WERI-Rb-1 (cell line): ENCODE measurements at regions not wholly inside any gene's neighbourhood (a gene's known extent, or its start where the extent isn't known, plus 50 kb on each side); places are given as distances from the start of the nearest gene placed in this dataset.

Source experiments
- DNase-seq: peaks from one replicate; pipeline ENCODE4 v3.0.0-alpha.2; 2020
- H3K27ac ChIP-seq: fragments of 250-450 bp; sonication (Bioruptor Pico); 2 replicates; pipeline ENCODE4 v1.5.1; 2020; ENCODE audit warnings: mild to moderate bottlenecking, moderate library complexity
- H3K27me3 ChIP-seq: fragments of 250-450 bp; sonication (Bioruptor Pico); 2 replicates; pipeline ENCODE4 v1.5.1; 2021; ENCODE audit warnings: mild to moderate bottlenecking, low read depth, moderate library complexity; ENCODE audit not compliant: insufficient read depth, severe bottlenecking
- H3K36me3 ChIP-seq: fragments of 250-450 bp; sonication (Bioruptor Pico); 2 replicates; pipeline ENCODE4 v1.5.1; 2020; ENCODE audit warnings: mild to moderate bottlenecking, moderate library complexity
- H3K4me3 ChIP-seq: 2 replicates; pipeline ENCODE4 v1.5.1; 2011; ENCODE audit warnings: low read depth, mild to moderate bottlenecking, control low read depth, low read length
- H3K9me3 ChIP-seq: fragments of 250-450 bp; sonication (Bioruptor Pico); 2 replicates; pipeline ENCODE4 v1.5.1; 2021; ENCODE audit warnings: mild to moderate bottlenecking, moderate library complexity; ENCODE audit not compliant: severe bottlenecking
- CTCF ChIP-seq: IDR thresholded peaks from 2 replicates; pipeline ENCODE4 v1.5.1; 2011; ENCODE audit warnings: low read depth, mild to moderate bottlenecking, control low read depth, inconsistent platforms, low read length

DNA sequence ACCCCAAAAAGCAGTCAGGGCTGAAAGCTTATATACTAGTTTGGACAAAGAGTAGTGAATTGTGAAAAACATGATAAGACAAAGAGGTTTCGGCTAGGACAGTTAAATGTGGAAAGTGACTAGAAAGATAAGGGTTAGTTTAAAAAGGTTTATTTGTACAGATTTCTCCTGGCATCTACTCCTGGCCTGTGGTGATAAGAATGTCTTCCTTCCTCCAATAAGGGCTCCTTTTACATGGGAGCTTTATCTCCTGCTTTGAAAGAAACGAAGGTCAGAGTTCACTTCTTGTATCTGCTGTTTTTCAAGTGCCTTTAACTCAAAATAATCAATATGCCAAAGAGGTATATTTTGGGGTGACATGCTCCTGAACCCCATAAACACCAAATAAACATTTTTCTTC, 776.1 kb upstream of the COX7C start:
- H3K36me3 ChIP-seq: no peaks in the 10 kb centered on the region
- no peak overlapping the region for H3K4me3 ChIP-seq
- H3K27me3 ChIP-seq: no peaks in the 10 kb centered on the region
- no peak for DNase-seq
- TF ChIP-seq CTCF: no peak
- H3K27ac ChIP-seq: no peak overlapping the region
- H3K9me3 ChIP-seq: no peaks in the 10 kb centered on the region

DNA sequence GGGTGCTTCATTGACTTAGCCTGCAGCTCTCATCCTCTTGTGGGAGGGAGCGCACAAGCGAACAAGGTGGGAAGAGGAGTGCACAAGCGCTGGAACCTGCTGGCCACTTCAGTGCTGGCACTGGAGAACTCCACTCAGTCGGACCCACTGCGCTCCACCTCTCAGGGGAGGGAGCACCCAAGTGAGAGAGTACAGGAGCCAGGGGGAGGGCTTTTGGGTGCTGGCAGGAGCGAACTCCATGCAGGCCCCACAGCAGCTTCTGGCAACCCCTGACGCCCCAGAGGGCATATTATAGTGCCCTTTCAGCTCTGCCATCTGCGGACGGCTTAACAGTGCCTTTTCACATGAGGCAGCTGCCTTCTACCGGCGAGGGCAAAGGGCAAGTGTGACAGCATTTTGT, 774.2 kb upstream of the COX7C start:
- Histone ChIP-seq H3K4me3 (no peak overlapping the region), H3K27ac (no peak overlapping the region), H3K36me3 (no peaks in the 10 kb centered on the region), H3K9me3 (no peaks in the 10 kb centered on the region), H3K27me3 (no peaks in the 10 kb centered on the region)
- no peak for TF ChIP-seq CTCF
- no peak for DNase-seq

- H3K36me3 ChIP-seq: no peaks in the 10 kb centered on the region
- no peak for DNase-seq
- H3K9me3 ChIP-seq: no peaks in the 10 kb centered on the region
- TF ChIP-seq CTCF: no peak
- H3K27ac ChIP-seq: no peak overlapping the region
- no peaks in the 10 kb centered on the region for H3K27me3 ChIP-seq
- H3K4me3 ChIP-seq: no peak overlapping the region
These were observed 768.3 kb upstream of the COX7C start for GRCh38 chr5:85849411-85849810.

GRCh38 chr5:85865296-85865695, 752.4 kb upstream of the COX7C start:
- H3K9me3 ChIP-seq: no peaks in the 10 kb centered on the region
- no peaks in the 10 kb centered on the region for H3K36me3 ChIP-seq
- no peaks in the 10 kb centered on the region for H3K27me3 ChIP-seq
- no peak for DNase-seq
- H3K27ac ChIP-seq: no peak overlapping the region
- no peak overlapping the region for H3K4me3 ChIP-seq
- TF ChIP-seq CTCF: no peak

DNA sequence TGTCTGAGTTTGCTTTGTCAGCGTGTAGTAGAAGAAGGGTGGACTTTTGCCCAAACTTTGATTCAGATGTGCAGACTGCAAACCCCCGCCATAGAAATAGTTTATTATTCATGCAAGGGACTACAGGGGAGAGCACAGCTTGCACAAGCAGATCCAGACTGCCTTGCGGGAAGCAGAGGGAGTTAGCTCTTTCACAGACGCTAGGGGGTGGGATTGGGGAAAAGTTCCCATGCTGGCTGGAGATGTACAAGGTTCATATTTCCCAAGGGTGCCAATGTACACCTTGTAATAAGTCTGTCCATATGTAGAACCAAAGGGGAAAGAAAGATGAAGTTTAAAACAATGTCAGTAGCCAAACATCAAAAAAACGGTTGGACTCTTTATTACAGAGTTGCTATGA, 749.7 kb upstream of the COX7C start:
- Histone ChIP-seq H3K4me3 (no peak overlapping the region), H3K27me3 (no peaks in the 10 kb centered on the region), H3K36me3 (no peaks in the 10 kb centered on the region), H3K27ac (no peak overlapping the region), H3K9me3 (no peaks in the 10 kb centered on the region)
- DNase-seq: no peak
- no peak for TF ChIP-seq CTCF

DNA sequence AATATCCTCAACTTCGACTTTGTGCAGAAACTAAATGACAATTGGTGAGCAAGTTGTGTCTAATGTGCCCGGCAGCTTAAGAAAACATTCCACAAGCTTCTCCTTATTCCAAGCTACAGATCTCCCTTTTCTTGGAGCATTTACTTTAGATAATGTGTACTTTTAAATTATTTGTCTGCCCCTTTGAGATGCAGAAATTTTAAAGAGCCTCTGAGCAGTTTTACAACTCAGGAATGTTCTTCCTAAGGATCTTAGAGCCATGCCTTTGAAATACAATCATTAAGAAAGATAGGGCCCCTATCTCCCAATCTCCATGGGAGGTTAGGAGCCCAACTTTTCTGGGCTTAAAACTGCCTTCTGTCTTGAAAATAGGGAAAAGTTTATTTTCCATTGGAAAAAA, 723.7 kb upstream of the COX7C start:
- no peaks in the 10 kb centered on the region for H3K27me3 ChIP-seq
- TF ChIP-seq CTCF: no peak
- no peaks in the 10 kb centered on the region for H3K9me3 ChIP-seq
- no peak overlapping the region for H3K27ac ChIP-seq
- DNase-seq: no peak
- no peaks in the 10 kb centered on the region for H3K36me3 ChIP-seq
- no peak overlapping the region for H3K4me3 ChIP-seq
